ENCODE measurements at regions not wholly inside any gene's neighbourhood (a gene's known extent, or its start where the extent isn't known, plus 50 kb on each side); places are given as distances from the start of the nearest gene placed in this dataset.

GRCh38 chr17:56064506-56064905 is 88.8 kb upstream of the ANKFN1 start:
- CTCF ChIA-PET, result no interaction called here
- H3K9me3 ChIP-seq (ENCODE audit: low read length), result no peaks in the 10 kb centered on the region
- no peaks in the 10 kb centered on the region for H4K20me1 ChIP-seq (ENCODE audit: low read length)
- ATAC-seq (no peak), DNase-seq (no peak)
- no peaks in the 10 kb centered on the region for H3K9me2 ChIP-seq (replicated peaks; ENCODE audit: low read length)
- no peak overlapping the region for H3K9ac ChIP-seq (ENCODE audit: low read length)
- no peak overlapping the region for H3K4me3 ChIP-seq (ENCODE audit: low read length)
- H3K27me3 ChIP-seq (ENCODE audit: low read length), result no peaks in the 10 kb centered on the region
- H3F3A ChIP-seq (ENCODE audit: low read length, unreplicated experiment), result no peaks in the 10 kb centered on the region
- no peaks in the 10 kb centered on the region for H3K36me3 ChIP-seq (ENCODE audit: low read depth, low read length)
- no peaks in the 10 kb centered on the region for H3K79me2 ChIP-seq (ENCODE audit: low read length)
- intact Hi-C loops (cut with micrococcal nuclease), result no loop called here
- BruUV-seq (replicated peaks), result no TSS peak
- H2AFZ ChIP-seq (ENCODE audit: low read length), result no peak overlapping the region
- POLR2A ChIA-PET (ENCODE audit: unreplicated experiment), result no interaction called here
- H3K4me1 ChIP-seq (ENCODE audit: insufficient read depth, low read length), result no peaks in the 10 kb centered on the region
- no peak overlapping the region for H3K4me2 ChIP-seq (ENCODE audit: low read length)
- H3K27ac ChIP-seq (ENCODE audit: low read length), result no peak overlapping the region
- no peak for TF ChIP-seq CTCF (conservative IDR thresholded peaks at IDR 0.05; ENCODE audit: low read depth, low read length)
- no peak for TF ChIP-seq EZH2phosphoT487 (IDR thresholded peaks at IDR 0.05; ENCODE audit: borderline replicate concordance, low read length)
- no peak for TF ChIP-seq EZH2 (IDR thresholded peaks at IDR 0.05; ENCODE audit: low read length, unreplicated experiment)

GRCh38 chr17:56074361-56074890 is 78.8 kb upstream of the ANKFN1 start:
- no peak for DNase-seq
- no TSS peak for BruUV-seq (replicated peaks)
- intact Hi-C loops (cut with micrococcal nuclease), result no loop called here

More at GRCh38 chr17:56074361-56074890, 78.8 kb upstream of the ANKFN1 start:
- POLR2A ChIA-PET (ENCODE audit: unreplicated experiment), result no interaction called here
- CTCF ChIA-PET, result no interaction called here
- Histone ChIP-seq H2AFZ (ENCODE audit: low read length) (no peak overlapping the region), H3K79me2 (ENCODE audit: low read length) (no peaks in the 10 kb centered on the region), H3K27me3 (ENCODE audit: low read length) (peaks cover 6% of the 10 kb centered on the region; the same call in 1 of the 2 replicates), H3K36me3 (ENCODE audit: low read depth, low read length) (no peaks in the 10 kb centered on the region), H3K9me3 (ENCODE audit: low read length) (no peaks in the 10 kb centered on the region), H3K9me2 (replicated peaks; ENCODE audit: low read length) (no peaks in the 10 kb centered on the region), H3K9ac (ENCODE audit: low read length) (no peak overlapping the region), H3K4me1 (ENCODE audit: insufficient read depth, low read length) (no peaks in the 10 kb centered on the region), H3F3A (ENCODE audit: low read length, unreplicated experiment) (no peaks in the 10 kb centered on the region), H3K27ac (ENCODE audit: low read length) (no peak overlapping the region), H3K4me3 (ENCODE audit: low read length) (no peak overlapping the region), H3K4me2 (ENCODE audit: low read length) (no peak overlapping the region), H4K20me1 (ENCODE audit: low read length) (no peaks in the 10 kb centered on the region)
- TF ChIP-seq CTCF (conservative IDR thresholded peaks at IDR 0.05; ENCODE audit: low read depth, low read length) (no peak), EZH2 (IDR thresholded peaks at IDR 0.05; ENCODE audit: low read length, unreplicated experiment) (no peak), EZH2phosphoT487 (IDR thresholded peaks at IDR 0.05; ENCODE audit: borderline replicate concordance, low read length) (no peak)
- no peak for ATAC-seq
